ENCODE measurements at regions not wholly inside any gene's neighbourhood (a gene's known extent, or its start where the extent isn't known, plus 50 kb on each side); places are given as distances from the start of the nearest gene placed in this dataset.
"Not testable (repeated sequence)": the region's sequence is repeated elsewhere in the genome, so short reads cannot be mapped to it uniquely, and the experiment has no call there.

DNA sequence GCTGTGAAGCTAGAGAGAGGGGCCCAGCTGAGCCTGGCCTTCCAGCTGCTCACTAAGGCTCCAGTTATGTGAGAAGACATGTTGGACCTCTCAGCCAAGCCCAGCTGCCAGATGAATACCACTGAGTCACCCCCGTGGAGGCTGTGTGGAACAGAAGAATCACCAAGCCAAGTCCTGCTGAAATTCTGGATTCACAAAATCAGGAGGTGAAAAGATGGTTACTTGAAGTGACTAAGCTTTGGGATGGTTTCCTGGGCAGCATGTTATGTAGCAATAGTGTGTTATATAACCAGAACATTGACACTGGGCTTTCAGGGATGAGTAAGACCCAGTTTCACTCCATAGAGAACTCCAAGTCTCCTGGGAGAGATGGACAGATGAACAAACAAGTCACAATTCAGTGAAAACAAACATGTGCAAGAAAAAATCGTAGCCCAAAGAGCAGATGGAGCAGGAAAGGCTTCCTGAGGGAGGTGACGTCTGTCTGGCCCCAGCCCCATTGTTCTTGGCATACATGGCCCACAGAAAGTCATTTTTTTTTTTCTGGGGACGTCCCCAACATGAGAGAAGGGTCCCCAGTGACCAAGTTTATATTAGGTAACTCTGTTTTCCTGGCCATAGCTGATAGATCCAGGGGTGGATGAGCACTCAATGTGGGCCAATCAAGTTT is 64.1 kb upstream of the PDZD8 start:
- no peak overlapping the region for H3K4me2 ChIP-seq (ENCODE audit: low read length)
- no peak overlapping the region for H2BK12ac ChIP-seq (ENCODE audit: low read length)
- no peak overlapping the region for H3K4ac ChIP-seq (ENCODE audit: low read depth, low read length)
- no peaks in the 10 kb centered on the region for H3K4me1 ChIP-seq (ENCODE audit: control insufficient read depth in 1 of 2, insufficient read depth in 2 of 2, low read length in 2 of 2)
- H3K9me3 ChIP-seq (ENCODE audit: insufficient read depth, low read depth, low read length), result peaks cover 2% of the 10 kb centered on the region
- no peak for DNase-seq
- H4K12ac ChIP-seq (ENCODE audit: low read depth, low read length), result no peak overlapping the region
- no peak overlapping the region for H2BK120ac ChIP-seq (ENCODE audit: insufficient read depth, low read length, poor library complexity)
- WGBS (ENCODE audit: extremely low coverage, insufficient coverage, insufficient read length), result no CpG with 5 or more reads among the region's 4 CpGs
- H3K79me2 ChIP-seq (ENCODE audit: control insufficient read depth, insufficient read depth, low read length, poor library complexity), result no peaks in the 10 kb centered on the region
- H3K14ac ChIP-seq (ENCODE audit: low read length), result no peak overlapping the region
- H3K27me3 ChIP-seq (ENCODE audit: insufficient read depth, low read length), result no peaks in the 10 kb centered on the region
- H3K36me3 ChIP-seq (ENCODE audit: control insufficient read depth in 1 of 2, insufficient read depth in 2 of 2, low read length in 2 of 2), result no peaks in the 10 kb centered on the region
- no peak overlapping the region for H4K91ac ChIP-seq (ENCODE audit: low read depth, low read length)
- H3K9ac ChIP-seq (ENCODE audit: low read length), result no peak overlapping the region
- no peak overlapping the region for H3K27ac ChIP-seq (ENCODE audit: low read depth, low read length)
- H4K8ac ChIP-seq (ENCODE audit: low read depth, low read length), result no peak overlapping the region
- H2AK5ac ChIP-seq (ENCODE audit: low read length), result no peak overlapping the region
- H3K79me1 ChIP-seq (ENCODE audit: low read length), result no peaks in the 10 kb centered on the region
- H2AFZ ChIP-seq (ENCODE audit: insufficient read depth, low read length, poor library complexity), result no peak overlapping the region
- no peak overlapping the region for H3K18ac ChIP-seq (ENCODE audit: low read length)
- no peak overlapping the region for H3K4me3 ChIP-seq (ENCODE audit: low read depth, low read length)
- H3K23ac ChIP-seq (ENCODE audit: low read length), result no peak overlapping the region
- H2BK5ac ChIP-seq (ENCODE audit: low read depth, low read length, poor library complexity), result no peak overlapping the region

DNA sequence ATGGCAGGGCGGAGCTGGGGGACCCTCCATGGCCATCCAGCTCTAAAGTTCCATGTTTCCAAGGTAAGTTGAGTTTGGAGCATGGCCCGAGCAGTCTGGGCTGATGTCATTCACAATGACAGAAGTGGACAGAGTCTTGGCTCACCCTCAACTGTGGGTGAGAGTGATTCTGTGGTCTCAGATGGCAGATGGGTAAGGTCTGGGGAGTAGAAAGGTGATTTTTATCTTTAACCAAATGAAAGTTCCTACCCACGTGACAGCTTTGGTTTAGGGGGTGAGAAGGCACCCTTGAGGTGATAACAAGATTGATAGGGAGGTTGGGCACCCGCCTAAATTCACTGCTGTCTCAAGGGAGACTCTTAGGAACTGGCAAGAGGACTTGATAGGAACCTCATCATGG is 57.6 kb upstream of the PDZD8 start:
- no peaks in the 10 kb centered on the region for H3K4me1 ChIP-seq (ENCODE audit: control insufficient read depth in 1 of 2, insufficient read depth in 2 of 2, low read length in 2 of 2)
- no peak overlapping the region for H4K8ac ChIP-seq (ENCODE audit: low read depth, low read length)
- no peaks in the 10 kb centered on the region for H3K36me3 ChIP-seq (ENCODE audit: control insufficient read depth in 1 of 2, insufficient read depth in 2 of 2, low read length in 2 of 2)
- no peak overlapping the region for H3K4me3 ChIP-seq (ENCODE audit: low read depth, low read length)
- no peak overlapping the region for H2BK120ac ChIP-seq (ENCODE audit: insufficient read depth, low read length, poor library complexity)
- no peak overlapping the region for H4K12ac ChIP-seq (ENCODE audit: low read depth, low read length)
- no peak overlapping the region for H3K27ac ChIP-seq (ENCODE audit: low read depth, low read length)
- no CpG with 5 or more reads among the region's 4 CpGs for whole genome bisulfite sequencing (ENCODE audit: extremely low coverage, insufficient coverage, insufficient read length)
- no peak overlapping the region for H2BK12ac ChIP-seq (ENCODE audit: low read length)
- no peak overlapping the region for H3K9ac ChIP-seq (ENCODE audit: low read length)
- H3K23ac ChIP-seq (ENCODE audit: low read length), result no peak overlapping the region
- no peaks in the 10 kb centered on the region for H3K79me1 ChIP-seq (ENCODE audit: low read length)
- H4K91ac ChIP-seq (ENCODE audit: low read depth, low read length), result no peak overlapping the region
- no peak overlapping the region for H3K4ac ChIP-seq (ENCODE audit: low read depth, low read length)
- no peak overlapping the region for H3K18ac ChIP-seq (ENCODE audit: low read length)
- no peak overlapping the region for H2AFZ ChIP-seq (ENCODE audit: insufficient read depth, low read length, poor library complexity)
- H3K14ac ChIP-seq (ENCODE audit: low read length), result no peak overlapping the region
- no peak overlapping the region for H3K4me2 ChIP-seq (ENCODE audit: low read length)
- no peak overlapping the region for H2BK5ac ChIP-seq (ENCODE audit: low read depth, low read length, poor library complexity)
- H3K9me3 ChIP-seq (ENCODE audit: insufficient read depth, low read depth, low read length), result no peaks in the 10 kb centered on the region
- H2AK5ac ChIP-seq (ENCODE audit: low read length), result no peak overlapping the region
- DNase-seq, result no peak
- H3K27me3 ChIP-seq (ENCODE audit: insufficient read depth, low read length), result no peaks in the 10 kb centered on the region
- H3K79me2 ChIP-seq (ENCODE audit: control insufficient read depth, insufficient read depth, low read length, poor library complexity), result no peaks in the 10 kb centered on the region

DNA sequence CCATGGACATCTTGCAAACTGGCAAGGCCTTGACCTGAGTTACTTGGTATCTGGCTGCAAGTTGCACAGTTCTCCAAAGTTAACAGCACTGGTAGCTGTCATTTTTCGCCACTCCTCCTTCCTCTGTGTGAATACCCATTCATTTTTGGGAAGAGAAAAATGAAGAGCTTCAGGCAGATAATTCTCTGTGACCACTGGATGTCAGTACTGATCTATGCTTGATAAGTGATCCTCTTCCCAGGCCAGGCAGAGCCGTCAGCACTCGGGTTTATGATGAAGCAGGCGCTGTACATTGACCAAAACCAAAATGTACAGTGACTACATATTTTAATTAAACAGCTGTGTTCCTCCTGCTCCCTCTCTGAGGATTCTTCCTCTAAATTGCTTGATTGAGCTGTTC is 55.9 kb upstream of the PDZD8 start:
- no peaks in the 10 kb centered on the region for H3K79me1 ChIP-seq (ENCODE audit: low read length)
- H4K8ac ChIP-seq (ENCODE audit: low read depth, low read length), result no peak overlapping the region
- no CpG with 5 or more reads among the region's 4 CpGs for WGBS (ENCODE audit: extremely low coverage, insufficient coverage, insufficient read length)
- H2AFZ ChIP-seq (ENCODE audit: insufficient read depth, low read length, poor library complexity), result no peak overlapping the region
- DNase-seq, result peak in 1 of 2 donors; percentile 19
- no peaks in the 10 kb centered on the region for H3K27me3 ChIP-seq (ENCODE audit: insufficient read depth, low read length)
- no peak overlapping the region for H4K91ac ChIP-seq (ENCODE audit: low read depth, low read length)
- H2BK120ac ChIP-seq (ENCODE audit: insufficient read depth, low read length, poor library complexity), result no peak overlapping the region
- H2AK5ac ChIP-seq (ENCODE audit: low read length), result no peak overlapping the region
- H3K27ac ChIP-seq (ENCODE audit: low read depth, low read length), result no peak overlapping the region
- no peak overlapping the region for H3K4ac ChIP-seq (ENCODE audit: low read depth, low read length)
- H3K9ac ChIP-seq (ENCODE audit: low read length), result no peak overlapping the region
- H3K9me3 ChIP-seq (ENCODE audit: insufficient read depth, low read depth, low read length), result no peaks in the 10 kb centered on the region
- no peak overlapping the region for H3K23ac ChIP-seq (ENCODE audit: low read length)
- H2BK12ac ChIP-seq (ENCODE audit: low read length), result no peak overlapping the region
- no peaks in the 10 kb centered on the region for H3K36me3 ChIP-seq (ENCODE audit: control insufficient read depth in 1 of 2, insufficient read depth in 2 of 2, low read length in 2 of 2)
- no peaks in the 10 kb centered on the region for H3K79me2 ChIP-seq (ENCODE audit: control insufficient read depth, insufficient read depth, low read length, poor library complexity)
- no peak overlapping the region for H3K18ac ChIP-seq (ENCODE audit: low read length)
- no peak overlapping the region for H3K4me2 ChIP-seq (ENCODE audit: low read length)
- no peak overlapping the region for H2BK5ac ChIP-seq (ENCODE audit: low read depth, low read length, poor library complexity)
- no peak overlapping the region for H4K12ac ChIP-seq (ENCODE audit: low read depth, low read length)
- no peak overlapping the region for H3K14ac ChIP-seq (ENCODE audit: low read length)
- no peaks in the 10 kb centered on the region for H3K4me1 ChIP-seq (ENCODE audit: control insufficient read depth in 1 of 2, insufficient read depth in 2 of 2, low read length in 2 of 2)
- no peak overlapping the region for H3K4me3 ChIP-seq (ENCODE audit: low read depth, low read length)

DNA sequence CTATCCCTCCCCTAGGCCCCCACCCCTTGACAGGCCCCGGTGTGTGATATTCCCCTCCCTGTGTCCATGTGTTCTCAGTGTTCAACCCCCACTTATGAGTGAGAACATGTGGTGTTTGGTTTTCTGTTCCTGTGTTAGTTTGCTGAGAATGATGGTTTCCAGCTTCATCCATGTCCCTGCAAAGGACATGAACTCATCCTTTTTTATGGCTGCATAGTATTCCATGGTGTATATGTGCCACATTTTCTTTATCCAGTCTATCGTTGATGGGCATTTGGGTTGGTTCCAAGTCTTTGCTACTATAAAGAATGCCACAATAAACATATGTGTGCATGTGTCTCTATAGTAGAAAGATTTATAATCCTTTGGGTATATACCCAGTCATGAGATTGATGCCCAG is 55.3 kb upstream of the PDZD8 start:
- H3K27ac ChIP-seq (ENCODE audit: low read depth, low read length); H3K23ac ChIP-seq (ENCODE audit: low read length); H3K79me1 ChIP-seq (ENCODE audit: low read length); H3K79me2 ChIP-seq (ENCODE audit: control insufficient read depth, insufficient read depth, low read length, poor library complexity); H2BK5ac ChIP-seq (ENCODE audit: low read depth, low read length, poor library complexity); H2BK12ac ChIP-seq (ENCODE audit: low read length); H2BK120ac ChIP-seq (ENCODE audit: insufficient read depth, low read length, poor library complexity); H4K8ac ChIP-seq (ENCODE audit: low read depth, low read length); H3K18ac ChIP-seq (ENCODE audit: low read length); H3K4ac ChIP-seq (ENCODE audit: low read depth, low read length); H3K4me1 ChIP-seq (ENCODE audit: control insufficient read depth in 1 of 2, insufficient read depth in 2 of 2, low read length in 2 of 2); H2AFZ ChIP-seq (ENCODE audit: insufficient read depth, low read length, poor library complexity); H3K4me2 ChIP-seq (ENCODE audit: low read length); H4K91ac ChIP-seq (ENCODE audit: low read depth, low read length); H3K14ac ChIP-seq (ENCODE audit: low read length); H2AK5ac ChIP-seq (ENCODE audit: low read length); DNase-seq; H4K12ac ChIP-seq (ENCODE audit: low read depth, low read length); H3K9ac ChIP-seq (ENCODE audit: low read length); H3K9me3 ChIP-seq (ENCODE audit: insufficient read depth, low read depth, low read length); H3K27me3 ChIP-seq (ENCODE audit: insufficient read depth, low read length); H3K4me3 ChIP-seq (ENCODE audit: low read depth, low read length); H3K36me3 ChIP-seq (ENCODE audit: control insufficient read depth in 1 of 2, insufficient read depth in 2 of 2, low read length in 2 of 2): not testable (repeated sequence)
- no CpG with 5 or more reads among the region's 2 CpGs for WGBS (ENCODE audit: extremely low coverage, insufficient coverage, insufficient read length)

Measured in trophoblast cell (in vitro differentiated cells and primary cell).